D721Med (cell line): ENCODE measurements at regions not wholly inside any gene's neighbourhood (a gene's known extent, or its start where the extent isn't known, plus 50 kb on each side); places are given as distances from the start of the nearest gene placed in this dataset.

Experiments used
- DNase-seq: peaks from one replicate; pipeline ENCODE4 v3.0.0; 2011; ENCODE audit warnings: low spot score; ENCODE audit not compliant: insufficient read length
- FAIRE-seq: peaks from 2 replicates; lab custom pipeline; 2011; peaks lifted over from hg19 to GRCh38; lab: Jason Lieb, UNC
- CTCF ChIP-seq: IDR thresholded peaks from 2 replicates; pipeline ENCODE4 v1.5.1; 2012; ENCODE audit warnings: mild to moderate bottlenecking, control low read depth; ENCODE audit not compliant: insufficient read depth; ENCODE audit errors: missing control alignments

- DNase-seq (no peak), FAIRE-seq (no peak)
- no peak for TF ChIP-seq CTCF
Observed at GRCh38 chr11:134625151-134625550, 213.1 kb upstream of the B3GAT1 start.

- TF ChIP-seq CTCF, result no peak
Observed at GRCh38 chr11:134624166-134624920, 212.3 kb upstream of the B3GAT1 start.

GRCh38 chr11:134623711-134624110 lies 211.7 kb upstream of the B3GAT1 start:
- TF ChIP-seq CTCF, result no peak
- DNase-seq, result no peak
- FAIRE-seq, result no peak

More at GRCh38 chr11:134624166-134624920, 212.3 kb upstream of the B3GAT1 start:
- DNase-seq (no peak), FAIRE-seq (no peak)

GRCh38 chr11:134622458-134622857 lies 210.4 kb upstream of the B3GAT1 start:
- no peak for TF ChIP-seq CTCF
- FAIRE-seq (no peak), DNase-seq (no peak)

- DNase-seq, result no peak
- FAIRE-seq, result no peak
- no peak for TF ChIP-seq CTCF
Observed at GRCh38 chr11:134617360-134617759, 205.3 kb upstream of the B3GAT1 start.

- no peak for TF ChIP-seq CTCF
- no peak for FAIRE-seq
Observed at GRCh38 chr11:134616038-134616437, 204.0 kb upstream of the B3GAT1 start.

GRCh38 chr11:134615041-134615615 lies 203.1 kb upstream of the B3GAT1 start:
- FAIRE-seq (no peak), DNase-seq (no peak)
- TF ChIP-seq CTCF, result no peak

More at GRCh38 chr11:134616038-134616437, 204.0 kb upstream of the B3GAT1 start:
- DNase-seq, result no peak
